ENCODE measurements at regions not wholly inside any gene's neighbourhood (a gene's known extent, or its start where the extent isn't known, plus 50 kb on each side); places are given as distances from the start of the nearest gene placed in this dataset.

GRCh38 chr9:90368928-90369327 is 273.7 kb downstream of the DIRAS2 start:
- Mint-ChIP-seq H3K36me3 (no peaks in the 10 kb centered on the region), H3K9me3 (no peaks in the 10 kb centered on the region), H3K27ac (no peak overlapping the region)
- ATAC-seq (no peak), DNase-seq (ENCODE audit: low spot score in 2 of 2) (no peak)

- H3K36me3 Mint-ChIP-seq, result no peaks in the 10 kb centered on the region
- no peak for DNase-seq (ENCODE audit: low spot score in 2 of 2)
- H3K27ac Mint-ChIP-seq, result no peak overlapping the region
- H3K9me3 Mint-ChIP-seq, result no peaks in the 10 kb centered on the region
- ATAC-seq, result no peak
Observed at GRCh38 chr9:90379771-90380170, 262.9 kb downstream of the DIRAS2 start.

- no peak overlapping the region for H3K27ac Mint-ChIP-seq
- H3K9me3 Mint-ChIP-seq, result no peaks in the 10 kb centered on the region
- ATAC-seq, result no peak
- no peaks in the 10 kb centered on the region for H3K36me3 Mint-ChIP-seq
- DNase-seq (ENCODE audit: low spot score in 2 of 2), result no peak
Observed at GRCh38 chr9:90385146-90385545, 257.5 kb downstream of the DIRAS2 start.

GRCh38 chr9:90393365-90394152 is 249.1 kb downstream of the DIRAS2 start:
- ATAC-seq (no peak), DNase-seq (ENCODE audit: low spot score in 2 of 2) (no peak)
- no peaks in the 10 kb centered on the region for H3K9me3 Mint-ChIP-seq
- H3K27ac Mint-ChIP-seq, result no peak overlapping the region
- no peaks in the 10 kb centered on the region for H3K36me3 Mint-ChIP-seq

GRCh38 chr9:90394871-90395270 is 247.8 kb downstream of the DIRAS2 start:
- DNase-seq (ENCODE audit: low spot score in 2 of 2) (no peak), ATAC-seq (no peak)
- Mint-ChIP-seq H3K9me3 (no peaks in the 10 kb centered on the region), H3K27ac (no peak overlapping the region), H3K36me3 (no peaks in the 10 kb centered on the region)

- no peaks in the 10 kb centered on the region for H3K36me3 Mint-ChIP-seq
- ATAC-seq (no peak), DNase-seq (ENCODE audit: low spot score in 2 of 2) (no peak)
- no peaks in the 10 kb centered on the region for H3K9me3 Mint-ChIP-seq
- no peak overlapping the region for H3K27ac Mint-ChIP-seq
Observed at GRCh38 chr9:90400091-90400490, 242.5 kb downstream of the DIRAS2 start.

- no peak for ATAC-seq
- Mint-ChIP-seq H3K9me3 (peaks cover 7 to 10% of the 10 kb centered on the region in 2 donors), H3K27ac (no peak overlapping the region), H3K36me3 (peaks cover 0 to 7% of the 10 kb centered on the region in 2 donors)
- DNase-seq (ENCODE audit: low spot score in 2 of 2), result no peak
Observed at GRCh38 chr9:90408659-90409058, 234.0 kb downstream of the DIRAS2 start.

GRCh38 chr9:90419221-90419851 is 223.3 kb downstream of the DIRAS2 start:
- H3K27ac Mint-ChIP-seq, result peak overlapping the region in 1 of 2 donors; percentile 25
- no peaks in the 10 kb centered on the region for H3K9me3 Mint-ChIP-seq
- no peaks in the 10 kb centered on the region for H3K36me3 Mint-ChIP-seq
- ATAC-seq (no peak), DNase-seq (ENCODE audit: low spot score in 2 of 2) (no peak)

GRCh38 chr9:90420211-90420610 is 222.4 kb downstream of the DIRAS2 start:
- ATAC-seq (no peak), DNase-seq (ENCODE audit: low spot score in 2 of 2) (no peak)
- Mint-ChIP-seq H3K9me3 (no peaks in the 10 kb centered on the region), H3K36me3 (no peaks in the 10 kb centered on the region), H3K27ac (no peak overlapping the region)

- ATAC-seq (no peak), DNase-seq (ENCODE audit: low spot score in 2 of 2) (no peak)
- Mint-ChIP-seq H3K36me3 (no peaks in the 10 kb centered on the region), H3K9me3 (no peaks in the 10 kb centered on the region), H3K27ac (no peak overlapping the region)
Observed at GRCh38 chr9:90420768-90421513, 221.7 kb downstream of the DIRAS2 start.

- Mint-ChIP-seq H3K27ac (no peak overlapping the region), H3K9me3 (no peaks in the 10 kb centered on the region), H3K36me3 (no peaks in the 10 kb centered on the region)
- ATAC-seq (no peak), DNase-seq (ENCODE audit: low spot score in 2 of 2) (no peak)
Observed at GRCh38 chr9:90421786-90422185, 220.8 kb downstream of the DIRAS2 start.

- H3K27ac Mint-ChIP-seq, result no peak overlapping the region
- no peak for ATAC-seq
- no peaks in the 10 kb centered on the region for H3K9me3 Mint-ChIP-seq
- no peak for DNase-seq (ENCODE audit: low spot score in 2 of 2)
- no peaks in the 10 kb centered on the region for H3K36me3 Mint-ChIP-seq
Observed at GRCh38 chr9:90423661-90424193, 218.9 kb downstream of the DIRAS2 start.

GRCh38 chr9:90428517-90428916 is 214.1 kb downstream of the DIRAS2 start:
- Mint-ChIP-seq H3K36me3 (no peaks in the 10 kb centered on the region), H3K27ac (no peak overlapping the region), H3K9me3 (no peaks in the 10 kb centered on the region)
- no peak for ATAC-seq
- no peak for DNase-seq (ENCODE audit: low spot score in 2 of 2)

GRCh38 chr9:90432951-90433350 is 209.7 kb downstream of the DIRAS2 start:
- no peak for DNase-seq (ENCODE audit: low spot score in 2 of 2)

GRCh38 chr9:90433398-90433941 is 209.2 kb downstream of the DIRAS2 start:
- DNase-seq (ENCODE audit: low spot score in 2 of 2) (no peak), ATAC-seq (no peak)
- Mint-ChIP-seq H3K36me3 (no peaks in the 10 kb centered on the region), H3K9me3 (no peaks in the 10 kb centered on the region), H3K27ac (no peak overlapping the region)

More at GRCh38 chr9:90432951-90433350, 209.7 kb downstream of the DIRAS2 start:
- no peak for ATAC-seq
- Mint-ChIP-seq H3K9me3 (no peaks in the 10 kb centered on the region), H3K27ac (no peak overlapping the region), H3K36me3 (no peaks in the 10 kb centered on the region)

GRCh38 chr9:90441814-90442213 is 200.8 kb downstream of the DIRAS2 start:
- DNase-seq (ENCODE audit: low spot score in 2 of 2), result no peak

GRCh38 chr9:90442723-90443122 is 199.9 kb downstream of the DIRAS2 start:
- ATAC-seq, result no peak
- peaks cover 0 to 7% of the 10 kb centered on the region in 2 donors for H3K9me3 Mint-ChIP-seq
- no peak overlapping the region for H3K27ac Mint-ChIP-seq
- DNase-seq (ENCODE audit: low spot score in 2 of 2), result no peak
- H3K36me3 Mint-ChIP-seq, result no peaks in the 10 kb centered on the region

More at GRCh38 chr9:90441814-90442213, 200.8 kb downstream of the DIRAS2 start:
- no peak for ATAC-seq
- peaks cover 0 to 7% of the 10 kb centered on the region in 2 donors for H3K9me3 Mint-ChIP-seq
- H3K27ac Mint-ChIP-seq, result no peak overlapping the region
- no peaks in the 10 kb centered on the region for H3K36me3 Mint-ChIP-seq

Measured in activated naive CD4-positive, alpha-beta T cell treated with anti-CD3 and anti-CD28 coated beads, Interleukin-2, amount 50 U/mL, for 72 hours (primary cell).